Central memory CD8-positive, alpha-beta T cell (primary cell): ENCODE measurements at regions not wholly inside any gene's neighbourhood (a gene's known extent, or its start where the extent isn't known, plus 50 kb on each side); places are given as distances from the start of the nearest gene placed in this dataset.
"Not testable (repeated sequence)": the region's sequence is repeated elsewhere in the genome, so short reads cannot be mapped to it uniquely, and the experiment has no call there.

Source experiments
- ATAC-seq: fragments of 150-1000 bp; cut with Tn5 transposase; replicated peaks from 2 replicates; pipeline ENCODE4 v1.10.0; 2022; ENCODE audit warnings: mild to moderate bottlenecking, moderate FRiP score, moderate number of reproducible peaks; ENCODE audit not compliant: poor library complexity, severe bottlenecking; ENCODE audit errors: extremely low read depth
- DNase-seq, 2 donors: peaks; one replicate each; pipeline ENCODE4 v3.0.0; 2021; ENCODE audit warnings: low spot score in 2 of 2
- H3K27ac Mint-ChIP-seq: one replicate; pipeline ENCODE4 v1.8.0; 2022; ENCODE audit warnings: low read depth, mild to moderate bottlenecking, moderate library complexity, mixed read lengths
- H3K27me3 Mint-ChIP-seq: one replicate; pipeline ENCODE4 v1.8.0; 2022; ENCODE audit warnings: mixed read lengths
- H3K36me3 Mint-ChIP-seq: one replicate; pipeline ENCODE4 v1.8.0; 2022; ENCODE audit warnings: mild to moderate bottlenecking, moderate library complexity, mixed read lengths; ENCODE audit not compliant: insufficient read depth
- H3K4me1 Mint-ChIP-seq: one replicate; pipeline ENCODE4 v1.8.0; 2022; ENCODE audit warnings: mixed read lengths
- H3K4me3 Mint-ChIP-seq: one replicate; pipeline ENCODE4 v1.8.0; 2022; ENCODE audit warnings: mild to moderate bottlenecking, moderate library complexity, mixed read lengths
- H3K9me3 Mint-ChIP-seq: one replicate; pipeline ENCODE4 v1.8.0; 2022; ENCODE audit warnings: mixed read lengths

- not testable (repeated sequence) for H3K36me3 Mint-ChIP-seq, H3K4me1 Mint-ChIP-seq
Observed at GRCh38 chr14:105718787-105719186, 192.4 kb downstream of the TMEM121 start.

GRCh38 chr14:105720106-105720505 is 193.7 kb downstream of the TMEM121 start:
- ATAC-seq, DNase-seq, H3K27ac Mint-ChIP-seq, H3K9me3 Mint-ChIP-seq, H3K4me3 Mint-ChIP-seq, H3K4me1 Mint-ChIP-seq, H3K27me3 Mint-ChIP-seq, H3K36me3 Mint-ChIP-seq: not testable (repeated sequence)

More at GRCh38 chr14:105718787-105719186, 192.4 kb downstream of the TMEM121 start:
- not testable (repeated sequence) for H3K27ac Mint-ChIP-seq, H3K27me3 Mint-ChIP-seq, DNase-seq, ATAC-seq, H3K4me3 Mint-ChIP-seq, H3K9me3 Mint-ChIP-seq

- not testable (repeated sequence) for H3K4me1 Mint-ChIP-seq, DNase-seq, H3K4me3 Mint-ChIP-seq, H3K9me3 Mint-ChIP-seq, H3K27me3 Mint-ChIP-seq, H3K27ac Mint-ChIP-seq, H3K36me3 Mint-ChIP-seq, ATAC-seq
Observed at GRCh38 chr14:105720852-105721601, 194.6 kb downstream of the TMEM121 start.

GRCh38 chr14:105721602-105721970 is 195.2 kb downstream of the TMEM121 start:
- ATAC-seq, H3K4me1 Mint-ChIP-seq, H3K4me3 Mint-ChIP-seq, H3K27me3 Mint-ChIP-seq, DNase-seq, H3K9me3 Mint-ChIP-seq, H3K27ac Mint-ChIP-seq, H3K36me3 Mint-ChIP-seq: not testable (repeated sequence)

GRCh38 chr14:105721996-105722709 is 195.8 kb downstream of the TMEM121 start:
- H3K27ac Mint-ChIP-seq, DNase-seq, ATAC-seq, H3K4me1 Mint-ChIP-seq, H3K36me3 Mint-ChIP-seq, H3K9me3 Mint-ChIP-seq, H3K27me3 Mint-ChIP-seq, H3K4me3 Mint-ChIP-seq: not testable (repeated sequence)

GRCh38 chr14:105723271-105723670 is 196.9 kb downstream of the TMEM121 start:
- H3K36me3 Mint-ChIP-seq, H3K4me1 Mint-ChIP-seq, ATAC-seq, DNase-seq, H3K27ac Mint-ChIP-seq, H3K9me3 Mint-ChIP-seq, H3K27me3 Mint-ChIP-seq, H3K4me3 Mint-ChIP-seq: not testable (repeated sequence)

GRCh38 chr14:105723776-105724175 is 197.4 kb downstream of the TMEM121 start:
- DNase-seq, ATAC-seq, H3K4me3 Mint-ChIP-seq, H3K4me1 Mint-ChIP-seq, H3K9me3 Mint-ChIP-seq, H3K27ac Mint-ChIP-seq, H3K36me3 Mint-ChIP-seq: not testable (repeated sequence)
- peaks cover 10% of the 10 kb centered on the region for H3K27me3 Mint-ChIP-seq

- not testable (repeated sequence) for ATAC-seq, H3K36me3 Mint-ChIP-seq, H3K9me3 Mint-ChIP-seq
Observed at GRCh38 chr14:105729825-105730368, 203.5 kb downstream of the TMEM121 start.

GRCh38 chr14:105730731-105731130 is 204.3 kb downstream of the TMEM121 start:
- ATAC-seq, H3K9me3 Mint-ChIP-seq, H3K4me1 Mint-ChIP-seq, H3K27ac Mint-ChIP-seq, H3K4me3 Mint-ChIP-seq, DNase-seq, H3K36me3 Mint-ChIP-seq: not testable (repeated sequence)
- peaks cover 35% of the 10 kb centered on the region for H3K27me3 Mint-ChIP-seq

More at GRCh38 chr14:105729825-105730368, 203.5 kb downstream of the TMEM121 start:
- not testable (repeated sequence) for H3K4me3 Mint-ChIP-seq, DNase-seq, H3K27ac Mint-ChIP-seq, H3K4me1 Mint-ChIP-seq
- peaks cover 35% of the 10 kb centered on the region for H3K27me3 Mint-ChIP-seq

GRCh38 chr14:105731221-105731985 is 205.0 kb downstream of the TMEM121 start:
- H3K36me3 Mint-ChIP-seq, DNase-seq, H3K4me3 Mint-ChIP-seq, ATAC-seq, H3K9me3 Mint-ChIP-seq, H3K27ac Mint-ChIP-seq, H3K4me1 Mint-ChIP-seq: not testable (repeated sequence)
- H3K27me3 Mint-ChIP-seq: peaks cover 35% of the 10 kb centered on the region

- H3K4me3 Mint-ChIP-seq: no peak overlapping the region
Observed at GRCh38 chr14:105733081-105734065, 207.0 kb downstream of the TMEM121 start.

More at GRCh38 chr14:105733081-105734065, 207.0 kb downstream of the TMEM121 start:
- H3K9me3 Mint-ChIP-seq: no peaks in the 10 kb centered on the region
- ATAC-seq (no peak), DNase-seq (no peak)
- no peaks in the 10 kb centered on the region for H3K4me1 Mint-ChIP-seq
- no peaks in the 10 kb centered on the region for H3K36me3 Mint-ChIP-seq
- H3K27ac Mint-ChIP-seq: no peak overlapping the region
- peaks cover 29% of the 10 kb centered on the region for H3K27me3 Mint-ChIP-seq
